IPS-15b (cell line): ENCODE measurements at regions not wholly inside any gene's neighbourhood (a gene's known extent, or its start where the extent isn't known, plus 50 kb on each side); places are given as distances from the start of the nearest gene placed in this dataset.
"Not testable (repeated sequence)": the region's sequence is repeated elsewhere in the genome, so short reads cannot be mapped to it uniquely, and the experiment has no call there.

ENCODE experiments used
- H3K27me3 ChIP-seq: one replicate; pipeline ENCODE4 v1.6.1; 2013; ENCODE audit warnings: low read length; ENCODE audit not compliant: control insufficient read depth, insufficient read depth
- H3K36me3 ChIP-seq: one replicate; pipeline ENCODE4 v1.6.1; 2013; ENCODE audit warnings: low read length; ENCODE audit not compliant: control insufficient read depth, insufficient read depth
- H3K4me1 ChIP-seq: one replicate; pipeline ENCODE4 v1.6.1; 2013; ENCODE audit warnings: mild to moderate bottlenecking, low read length; ENCODE audit not compliant: control insufficient read depth, insufficient read depth
- H3K4me3 ChIP-seq: one replicate; pipeline ENCODE4 v1.5.1; 2013; ENCODE audit warnings: low read depth, low read length
- H3K9ac ChIP-seq: one replicate; pipeline ENCODE4 v1.6.1; 2013; ENCODE audit warnings: low read depth, mild to moderate bottlenecking, low read length
- H3K9me3 ChIP-seq: one replicate; pipeline ENCODE4 v1.6.1; 2013; ENCODE audit warnings: mild to moderate bottlenecking, low read length; ENCODE audit not compliant: control insufficient read depth, insufficient read depth

DNA sequence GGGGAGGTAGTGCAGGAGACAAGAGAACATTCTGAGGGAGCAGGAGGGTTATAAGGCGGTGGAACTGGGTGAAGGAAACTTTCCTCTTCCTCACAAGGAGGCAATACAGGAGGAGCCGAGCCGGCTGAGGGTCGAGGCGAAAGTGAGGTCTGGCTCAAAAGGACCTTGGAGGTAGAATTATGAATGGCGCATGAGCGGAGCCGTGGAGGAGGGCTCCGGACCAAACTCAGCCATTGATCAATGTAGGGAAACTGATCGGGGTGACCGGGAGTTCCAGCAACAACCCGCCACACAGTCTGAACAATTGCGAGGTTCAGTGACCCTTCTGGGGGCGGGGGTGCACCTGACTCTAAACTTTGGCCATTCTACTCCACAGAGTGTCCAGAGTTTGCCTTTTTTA lies 118.7 kb upstream of the PZP start:
- H3K27me3 ChIP-seq, H3K9ac ChIP-seq, H3K4me3 ChIP-seq, H3K4me1 ChIP-seq, H3K36me3 ChIP-seq, H3K9me3 ChIP-seq: not testable (repeated sequence)

DNA sequence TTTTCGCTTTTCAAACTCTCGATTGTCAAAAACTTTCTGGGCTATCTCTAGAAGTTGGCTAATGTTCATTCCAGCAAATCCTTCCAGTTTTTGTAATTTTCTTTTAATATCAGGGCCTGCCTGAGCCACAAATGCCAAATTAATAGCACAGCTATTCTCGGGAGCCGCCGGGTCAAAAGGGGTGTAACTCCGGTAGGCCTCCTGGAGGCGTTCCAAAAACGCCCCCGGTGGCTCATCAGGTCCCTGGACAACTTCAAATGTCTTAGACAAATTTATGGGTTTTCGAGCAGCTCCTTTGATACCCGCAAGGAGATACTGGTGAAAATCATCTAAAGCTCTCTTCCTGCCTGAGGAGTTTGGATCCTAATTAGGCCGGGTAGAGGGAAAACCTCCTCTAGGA lies 117.9 kb upstream of the PZP start:
- Histone ChIP-seq H3K4me1 (no peaks in the 10 kb centered on the region), H3K36me3 (no peaks in the 10 kb centered on the region), H3K9ac (no peak overlapping the region), H3K9me3 (no peaks in the 10 kb centered on the region), H3K4me3 (no peak overlapping the region), H3K27me3 (no peaks in the 10 kb centered on the region)

DNA sequence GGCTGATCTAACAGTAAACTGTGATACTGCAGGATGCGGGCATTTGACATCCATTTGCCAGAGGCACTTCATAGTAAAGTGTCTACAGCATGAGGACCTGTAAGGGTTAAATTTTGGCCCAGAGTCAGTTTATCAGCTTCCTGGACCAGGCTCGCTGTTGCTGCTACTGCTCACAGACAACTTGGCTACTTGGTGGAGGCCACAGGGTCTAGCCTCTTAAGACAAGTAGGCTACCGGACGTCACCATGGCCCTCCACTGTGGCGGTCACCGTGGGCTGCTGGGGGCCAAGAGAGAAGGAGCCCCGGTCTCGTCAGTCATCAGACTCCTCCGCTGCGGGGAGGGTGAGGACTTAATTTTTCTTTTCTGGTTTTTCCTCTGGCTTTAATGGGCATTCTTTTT lies 117.3 kb upstream of the PZP start:
- H3K9ac ChIP-seq, result no peak overlapping the region
- H3K36me3 ChIP-seq, result no peaks in the 10 kb centered on the region
- no peak overlapping the region for H3K4me3 ChIP-seq
- H3K27me3 ChIP-seq, result no peaks in the 10 kb centered on the region
- no peaks in the 10 kb centered on the region for H3K4me1 ChIP-seq
- H3K9me3 ChIP-seq, result no peaks in the 10 kb centered on the region

DNA sequence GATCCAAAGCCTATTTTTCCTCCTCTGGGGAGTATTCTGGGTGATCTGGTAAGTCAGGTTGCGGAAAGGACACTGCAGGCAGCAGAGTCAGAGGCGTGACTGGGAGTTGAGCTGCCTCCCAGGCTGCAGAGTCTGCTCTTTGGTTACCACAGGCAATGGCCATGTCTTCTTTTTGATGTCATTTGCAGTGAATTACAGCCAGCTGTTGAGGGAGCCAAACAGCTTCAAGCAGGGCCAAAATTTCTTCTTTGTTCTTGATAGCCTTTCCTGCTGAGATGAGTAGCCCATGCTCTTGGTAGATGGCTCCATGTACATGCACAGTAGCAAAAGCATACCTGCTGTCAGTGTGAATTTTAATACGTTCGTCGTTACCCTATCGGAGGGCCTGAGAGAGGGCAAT lies 116.6 kb upstream of the PZP start:
- Histone ChIP-seq H3K36me3 (no peaks in the 10 kb centered on the region), H3K4me3 (no peak overlapping the region), H3K27me3 (no peaks in the 10 kb centered on the region), H3K9me3 (no peaks in the 10 kb centered on the region), H3K4me1 (no peaks in the 10 kb centered on the region), H3K9ac (no peak overlapping the region)

DNA sequence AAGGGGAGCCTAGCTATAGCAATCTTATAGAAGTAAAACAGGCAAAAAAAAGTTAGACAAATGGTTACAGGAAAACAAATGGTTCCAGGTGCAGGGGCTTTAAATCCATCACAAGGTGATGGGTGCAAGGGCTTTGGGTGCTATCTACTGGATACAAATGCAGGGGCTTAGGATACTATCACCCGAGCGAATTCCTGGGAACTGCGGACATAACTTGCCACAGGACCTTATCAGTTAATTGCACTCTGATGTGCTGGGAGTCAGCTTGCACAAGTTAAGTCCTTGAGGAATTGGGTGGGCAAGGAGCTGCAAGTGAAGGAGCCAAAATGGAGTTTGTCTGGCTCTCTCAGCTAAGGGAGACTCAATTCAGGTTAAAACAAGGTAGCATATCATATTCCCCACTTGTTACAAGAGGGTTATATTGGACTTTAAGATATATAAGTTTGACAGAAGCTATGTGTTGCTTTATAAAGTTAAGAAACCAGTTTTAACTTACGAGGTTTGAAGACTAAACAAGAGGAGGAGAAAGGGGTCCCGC lies 115.0 kb upstream of the PZP start:
- no peaks in the 10 kb centered on the region for H3K9me3 ChIP-seq
- H3K4me3 ChIP-seq, result no peak overlapping the region
- no peaks in the 10 kb centered on the region for H3K36me3 ChIP-seq
- no peaks in the 10 kb centered on the region for H3K4me1 ChIP-seq
- H3K27me3 ChIP-seq, result no peaks in the 10 kb centered on the region
- H3K9ac ChIP-seq, result no peak overlapping the region

DNA sequence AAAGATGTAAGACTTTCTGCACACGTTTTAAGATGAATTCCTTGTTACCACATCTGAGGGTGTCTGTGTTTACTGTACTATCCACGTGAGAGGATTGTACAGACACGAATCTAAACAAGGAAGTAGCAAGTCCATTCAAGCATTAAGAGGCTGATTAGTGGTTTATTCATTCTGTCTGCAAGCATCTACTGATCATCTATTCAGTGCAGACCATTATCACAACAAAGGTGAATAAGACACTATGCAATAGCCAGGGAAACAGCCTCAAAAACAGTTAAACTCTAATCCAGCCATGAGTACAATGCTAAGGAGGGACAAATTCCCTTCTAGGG lies 111.6 kb upstream of the PZP start:
- Histone ChIP-seq H3K9ac (no peak overlapping the region), H3K9me3 (no peaks in the 10 kb centered on the region), H3K27me3 (no peaks in the 10 kb centered on the region), H3K36me3 (no peaks in the 10 kb centered on the region), H3K4me3 (no peak overlapping the region), H3K4me1 (no peaks in the 10 kb centered on the region)

DNA sequence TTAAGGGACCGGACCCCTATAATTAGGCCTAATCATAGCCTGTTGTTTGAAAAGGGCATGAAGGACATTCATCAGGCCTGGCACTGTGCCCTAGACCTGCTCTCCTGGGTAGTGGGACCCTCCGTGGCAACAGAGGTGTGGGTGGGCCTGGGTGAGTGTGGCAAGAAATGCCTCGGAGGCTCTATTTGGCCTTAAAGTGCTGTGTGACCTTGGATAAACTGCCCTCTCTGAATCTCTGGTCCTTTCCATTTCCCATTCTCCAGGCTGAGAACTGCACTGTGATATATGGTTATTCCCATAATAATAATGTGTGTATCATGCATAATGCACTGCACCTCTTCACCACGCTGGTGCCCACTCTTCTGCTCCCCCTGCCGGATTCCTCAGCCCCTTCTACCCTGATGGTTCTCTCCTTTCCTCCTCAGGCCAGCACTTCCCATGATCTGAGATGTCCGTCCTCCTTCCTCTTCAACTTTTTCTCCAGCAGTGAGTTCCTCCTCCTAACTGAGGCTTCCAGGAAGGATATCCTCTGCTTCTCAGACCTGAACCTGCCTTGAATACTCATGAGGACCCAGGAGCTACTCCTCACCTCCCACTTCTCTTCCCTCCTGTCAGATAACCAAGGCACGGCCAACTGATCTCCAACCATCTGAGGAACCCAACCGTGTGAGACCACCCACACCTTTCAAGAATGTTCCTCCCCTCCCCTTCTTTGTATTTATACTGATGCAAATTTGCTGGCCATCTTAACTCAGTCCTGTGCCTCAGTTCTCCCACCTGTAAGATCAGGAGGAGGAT lies 111.0 kb upstream of the PZP start:
- H3K9me3 ChIP-seq, result no peaks in the 10 kb centered on the region
- H3K27me3 ChIP-seq, result no peaks in the 10 kb centered on the region
- no peaks in the 10 kb centered on the region for H3K36me3 ChIP-seq
- no peak overlapping the region for H3K9ac ChIP-seq
- no peak overlapping the region for H3K4me3 ChIP-seq
- H3K4me1 ChIP-seq, result no peaks in the 10 kb centered on the region

DNA sequence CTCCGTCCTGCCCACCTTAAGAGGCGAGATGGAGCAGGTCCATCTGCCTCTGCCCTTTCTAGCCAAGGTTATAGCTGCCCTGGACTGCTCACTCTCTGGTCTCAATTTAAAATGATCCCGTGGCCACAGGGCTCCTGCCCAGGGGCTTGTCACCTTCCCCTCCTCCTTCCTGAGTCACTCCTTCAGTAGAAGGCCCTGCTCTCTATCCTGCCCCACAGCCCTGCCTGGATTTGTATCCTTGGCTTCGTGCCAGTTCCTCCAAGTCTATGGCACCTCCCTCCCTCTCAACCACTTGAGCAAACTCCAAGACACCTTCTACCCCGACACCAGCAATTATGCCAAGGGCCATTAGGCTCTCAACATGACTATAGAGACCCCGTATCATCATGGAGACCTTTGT lies 105.3 kb upstream of the PZP start:
- H3K4me3 ChIP-seq, H3K36me3 ChIP-seq, H3K4me1 ChIP-seq, H3K9me3 ChIP-seq, H3K9ac ChIP-seq, H3K27me3 ChIP-seq: not testable (repeated sequence)

DNA sequence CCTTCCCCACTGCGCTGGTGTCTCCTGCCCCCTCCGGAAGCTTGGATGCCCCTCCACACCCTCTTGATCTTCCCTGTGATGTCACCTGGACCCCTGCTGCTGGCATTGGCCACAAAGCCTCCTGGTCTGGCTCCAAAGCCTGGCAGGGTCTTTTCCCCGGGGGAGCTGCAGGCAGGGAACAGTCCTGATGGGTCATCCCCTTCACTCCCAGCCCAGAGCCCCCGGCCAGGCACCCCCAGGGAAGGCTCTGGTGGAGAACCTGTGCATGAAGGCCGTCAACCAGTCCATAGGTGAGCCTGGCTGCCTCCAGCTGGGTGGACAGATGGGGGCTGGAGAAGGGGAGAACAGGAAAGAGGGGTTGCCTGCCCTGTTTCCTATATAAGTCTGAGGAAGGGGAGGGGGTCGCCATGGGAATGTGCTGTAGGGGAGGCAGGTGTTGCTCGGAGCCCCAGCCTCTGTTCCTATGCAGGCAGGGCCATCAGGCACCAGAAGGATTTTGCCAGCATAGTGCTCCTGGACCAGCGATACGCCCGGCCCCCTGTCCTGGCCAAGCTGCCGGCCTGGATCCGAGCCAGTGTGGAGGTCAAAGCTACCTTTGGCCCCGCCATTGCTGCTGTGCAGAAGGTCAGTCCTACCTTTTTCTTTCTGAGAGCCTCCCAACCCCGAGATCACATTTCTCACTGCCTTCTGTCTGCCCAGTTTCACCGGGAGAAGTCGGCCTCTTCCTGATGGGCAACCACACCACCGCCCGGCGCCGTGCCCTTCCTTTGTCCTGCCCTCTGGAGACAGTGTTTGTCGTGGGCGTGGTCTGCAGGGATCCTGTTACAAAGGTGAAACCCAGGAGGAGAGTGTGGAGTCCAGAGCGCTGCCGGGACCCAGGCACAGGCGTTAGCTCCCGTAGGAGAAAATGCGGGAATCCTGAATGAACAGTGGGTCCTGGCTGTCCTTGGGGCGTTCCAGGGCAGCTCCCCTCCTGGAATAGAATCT lies 104.5 kb upstream of the PZP start:
- not testable (repeated sequence) for H3K4me3 ChIP-seq, H3K36me3 ChIP-seq, H3K9ac ChIP-seq, H3K9me3 ChIP-seq, H3K27me3 ChIP-seq, H3K4me1 ChIP-seq

DNA sequence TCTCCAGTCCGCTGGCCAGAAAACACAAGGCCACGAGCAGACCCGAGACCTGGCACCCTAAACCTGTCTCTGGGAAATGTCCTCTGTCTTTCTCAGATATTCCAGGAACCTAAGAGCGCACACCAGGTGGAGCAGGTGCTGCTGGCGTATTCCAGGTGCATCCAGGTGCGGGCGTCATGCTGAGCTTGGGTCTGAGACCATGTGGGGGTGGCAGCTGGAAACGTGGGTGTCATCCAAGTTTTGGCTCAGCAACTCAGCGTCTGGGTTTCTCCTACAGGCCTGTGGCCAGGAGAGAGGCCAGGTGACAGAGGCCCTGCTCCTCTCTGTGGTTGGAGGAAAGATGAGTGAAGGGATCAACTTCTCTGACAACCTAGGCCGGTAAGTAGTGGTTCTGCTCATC lies 103.3 kb upstream of the PZP start:
- not testable (repeated sequence) for H3K27me3 ChIP-seq, H3K9ac ChIP-seq, H3K36me3 ChIP-seq, H3K9me3 ChIP-seq, H3K4me3 ChIP-seq, H3K4me1 ChIP-seq

DNA sequence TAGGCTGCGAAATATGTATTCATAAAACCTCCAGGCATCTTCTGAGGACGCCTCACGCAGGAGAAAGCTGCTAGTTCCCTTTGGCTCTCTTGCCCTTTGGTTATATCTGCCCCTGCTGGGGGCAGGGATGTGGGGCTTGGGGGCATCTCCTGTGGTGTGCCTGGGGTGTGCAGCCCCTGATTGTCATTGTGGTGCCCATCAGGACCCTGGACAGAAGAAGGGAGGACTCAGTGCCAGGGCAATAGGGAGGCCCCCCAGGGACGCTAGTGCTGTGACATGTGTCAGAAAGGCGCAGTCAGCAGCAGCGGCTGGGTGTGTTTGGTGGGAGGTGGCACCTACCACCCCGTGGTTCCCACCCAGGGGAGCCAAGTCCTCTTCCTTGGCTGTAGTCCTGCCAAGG lies 102.5 kb upstream of the PZP start:
- H3K9ac ChIP-seq, H3K9me3 ChIP-seq, H3K4me1 ChIP-seq, H3K27me3 ChIP-seq, H3K4me3 ChIP-seq, H3K36me3 ChIP-seq: not testable (repeated sequence)

DNA sequence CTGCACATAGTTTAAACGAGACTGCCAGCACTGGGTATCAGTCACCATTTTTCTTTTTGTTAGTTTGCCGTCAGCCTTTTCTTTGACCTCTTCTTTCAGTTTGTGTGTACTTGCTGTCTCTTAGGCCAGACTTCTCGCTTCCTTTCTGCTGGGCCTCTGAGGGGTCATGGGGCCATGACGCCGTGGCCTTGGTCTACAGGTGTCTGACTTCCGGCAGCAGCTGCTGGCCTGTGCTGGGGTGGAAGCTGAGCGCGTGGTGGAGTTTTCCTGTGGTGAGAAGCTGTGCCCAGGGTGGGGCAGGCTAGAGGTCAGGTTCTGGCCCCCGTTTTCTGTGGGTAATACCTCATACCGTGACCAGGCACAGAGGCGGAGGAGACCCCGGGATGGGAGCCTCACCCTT lies 101.6 kb upstream of the PZP start:
- not testable (repeated sequence) for H3K4me3 ChIP-seq, H3K4me1 ChIP-seq, H3K9ac ChIP-seq, H3K9me3 ChIP-seq, H3K36me3 ChIP-seq, H3K27me3 ChIP-seq
